Ovary (tissue), 3 donors: ENCODE measurements at regions not wholly inside any gene's neighbourhood (a gene's known extent, or its start where the extent isn't known, plus 50 kb on each side); places are given as distances from the start of the nearest gene placed in this dataset.

ENCODE experiments used
- CTCF ChIP-seq, 3 donors: fragments of 450-650 bp in 2 of 3; fragments of 200-600 bp in 1 of 3; IDR thresholded peaks; one replicate each; pipeline versions ENCODE4 v1.5.1 to v1.8.0; 2016 to 2022; ENCODE audit warnings: antibody characterized with exemption in 3 of 3, mild to moderate bottlenecking in 1 of 3
- POLR2A ChIP-seq: fragments of 450-650 bp; IDR thresholded peaks from one replicate; pipeline ENCODE4 v1.6.1; 2017; ENCODE audit warnings: antibody characterized with exemption, mild to moderate bottlenecking, moderate library complexity
- donor health status: DM: no; HTN: no; CAD: no.

DNA sequence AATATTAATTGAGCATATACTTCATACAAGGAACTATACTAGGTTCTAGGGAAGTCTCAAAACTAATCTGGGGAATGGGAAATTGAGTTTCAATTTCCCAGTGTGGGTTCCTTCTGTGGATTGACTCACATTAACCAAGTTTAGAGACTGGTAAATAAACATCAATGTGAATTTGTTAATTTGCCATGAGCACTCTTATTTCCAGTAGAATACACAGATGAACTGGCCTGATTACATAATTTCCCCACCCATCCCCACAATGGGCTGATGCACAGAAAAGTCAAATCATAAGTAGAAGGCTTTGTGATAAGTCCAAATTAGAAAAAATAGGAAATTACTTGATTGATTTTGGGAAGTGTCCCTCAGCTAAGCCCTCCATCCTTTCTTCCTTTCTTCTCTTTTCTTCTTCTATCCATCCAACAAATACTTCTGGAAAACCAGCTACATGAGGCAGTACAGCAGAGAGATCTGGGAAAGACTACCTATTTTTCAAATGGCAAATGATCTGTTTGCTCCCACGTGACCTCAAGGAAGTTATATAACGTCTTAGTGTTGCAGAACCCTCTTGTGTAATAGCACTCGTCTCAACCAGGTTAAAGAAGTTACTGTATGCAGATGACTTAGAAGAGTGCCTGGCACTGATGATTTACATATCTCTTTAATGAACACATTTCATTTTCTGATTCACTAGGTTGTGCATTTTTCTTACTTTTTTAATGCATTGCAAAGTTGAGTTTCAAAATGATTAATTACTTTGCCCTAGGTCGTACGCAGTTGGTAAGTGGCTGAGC is 312.3 kb downstream of the SV2B start:
- TF ChIP-seq CTCF (IDR thresholded peaks at IDR 0.05) (no peak), POLR2A (no peak)
